Mucosa of descending colon (tissue), 3 donors: ENCODE measurements at regions not wholly inside any gene's neighbourhood (a gene's known extent, or its start where the extent isn't known, plus 50 kb on each side); places are given as distances from the start of the nearest gene placed in this dataset.

Experiments
- ATAC-seq: fragments of 200-7000 bp; cut with Tn5 transposase; one replicate; pipeline ENCODE4 v1.9.1; 2020; ENCODE audit warnings: mild to moderate bottlenecking, moderate library complexity
- DNase-seq, 3 donors: peaks; one replicate each; pipeline ENCODE4 v3.0.0-alpha.2; 2020
- H3K36me3 ChIP-seq: fragments of 200-600 bp; one replicate; pipeline ENCODE4 v1.8.0; 2021; ENCODE audit warnings: low read depth, mild to moderate bottlenecking
- H3K4me1 ChIP-seq: fragments of 200-600 bp; one replicate; pipeline ENCODE4 v1.8.0; 2021; ENCODE audit warnings: low read depth, mild to moderate bottlenecking
- H3K4me3 ChIP-seq: fragments of 200-600 bp; one replicate; pipeline ENCODE4 v1.8.0; 2021; ENCODE audit warnings: mild to moderate bottlenecking
- H3K9me3 ChIP-seq: fragments of 200-600 bp; one replicate; pipeline ENCODE4 v1.8.0; 2021; ENCODE audit warnings: mild to moderate bottlenecking
- CTCF ChIP-seq: fragments of 200-600 bp; IDR thresholded peaks from one replicate; pipeline ENCODE4 v1.8.0; 2022; ENCODE audit warnings: antibody characterized with exemption, mild to moderate bottlenecking
- intact Hi-C, 2 donors: fragments of 100-400 bp; cut with DNase I in 1 of 2; cut with micrococcal nuclease in 1 of 2; formaldehyde crosslinking; loops; one replicate each; pipeline versions ENCODE4 v1.11.0 to v1.11.1; 2022; cut with DNase I, micrococcal nuclease
- donor health status: DM: no; HTN: no; CAD: no; lungs with moderate emphysema.
- donor health status: DM: no; HTN: no; CAD: no.
- donor health status: DM: no; HTN: yes; CAD: no.

- TF ChIP-seq CTCF, result no peak
- DNase-seq (no peak), ATAC-seq (no peak)
- no peaks in the 10 kb centered on the region for H3K9me3 ChIP-seq
- no peaks in the 10 kb centered on the region for H3K36me3 ChIP-seq
- intact Hi-C loops, result no loop called here
- H3K4me1 ChIP-seq, result no peaks in the 10 kb centered on the region
- H3K4me3 ChIP-seq, result no peak overlapping the region
These were observed 500.4 kb upstream of the PAPPA start for GRCh38 chr9:115653171-115653606.

GRCh38 chr9:115657695-115658094, 495.9 kb upstream of the PAPPA start:
- DNase-seq (no peak), ATAC-seq (no peak)
- intact Hi-C loops, result no loop called here

GRCh38 chr9:115665519-115665918, 488.1 kb upstream of the PAPPA start:
- H3K9me3 ChIP-seq, result no peaks in the 10 kb centered on the region
- no peak for TF ChIP-seq CTCF
- no peak for DNase-seq
- no peaks in the 10 kb centered on the region for H3K4me1 ChIP-seq
- no peak overlapping the region for H3K4me3 ChIP-seq
- H3K36me3 ChIP-seq, result no peaks in the 10 kb centered on the region
- intact Hi-C loops, result no loop called here
- no peak for ATAC-seq

More at GRCh38 chr9:115657695-115658094, 495.9 kb upstream of the PAPPA start:
- Histone ChIP-seq H3K36me3 (no peaks in the 10 kb centered on the region), H3K4me3 (no peak overlapping the region), H3K4me1 (no peaks in the 10 kb centered on the region), H3K9me3 (no peaks in the 10 kb centered on the region)
- no peak for TF ChIP-seq CTCF

GRCh38 chr9:115668521-115668920, 485.1 kb upstream of the PAPPA start:
- H3K9me3 ChIP-seq, result no peaks in the 10 kb centered on the region
- ATAC-seq (no peak), DNase-seq (no peak)
- no peak overlapping the region for H3K4me3 ChIP-seq
- intact Hi-C loops, result no loop called here
- no peak for TF ChIP-seq CTCF
- H3K36me3 ChIP-seq, result no peaks in the 10 kb centered on the region
- no peaks in the 10 kb centered on the region for H3K4me1 ChIP-seq

- no peak for TF ChIP-seq CTCF
- Histone ChIP-seq H3K36me3 (no peaks in the 10 kb centered on the region), H3K4me3 (no peak overlapping the region), H3K4me1 (no peaks in the 10 kb centered on the region), H3K9me3 (no peaks in the 10 kb centered on the region)
- DNase-seq (no peak), ATAC-seq (no peak)
- intact Hi-C loops, result no loop called here
These were observed 482.2 kb upstream of the PAPPA start for GRCh38 chr9:115671236-115671962.

GRCh38 chr9:115671963-115672305, 481.7 kb upstream of the PAPPA start:
- intact Hi-C loops, result no loop called here

More at GRCh38 chr9:115671963-115672305, 481.7 kb upstream of the PAPPA start:
- Histone ChIP-seq H3K36me3 (no peaks in the 10 kb centered on the region), H3K9me3 (no peaks in the 10 kb centered on the region), H3K4me1 (no peaks in the 10 kb centered on the region), H3K4me3 (no peak overlapping the region)
- ATAC-seq, result no peak
- TF ChIP-seq CTCF, result no peak
- no peak for DNase-seq
